SJCRH30 (cell line): ENCODE measurements at regions not wholly inside any gene's neighbourhood (a gene's known extent, or its start where the extent isn't known, plus 50 kb on each side); places are given as distances from the start of the nearest gene placed in this dataset.
A peak's percentile ranks its signal among the peaks of the same experiment; 100 is the strongest.
"Not testable (repeated sequence)": the region's sequence is repeated elsewhere in the genome, so short reads cannot be mapped to it uniquely, and the experiment has no call there.

Source experiments
- DNase-seq, 2 experiments: peaks; one replicate each; pipeline ENCODE4 v3.0.0-alpha.2; 2015 to 2020
- H3K27ac ChIP-seq: fragments of 250-450 bp; sonication (Bioruptor Pico); 2 replicates; pipeline ENCODE4 v1.5.1; 2020; ENCODE audit warnings: mild to moderate bottlenecking, moderate library complexity
- H3K27me3 ChIP-seq: fragments of 250-450 bp; sonication (Bioruptor Pico); 2 replicates; pipeline ENCODE4 v1.5.1; 2020; ENCODE audit warnings: mild to moderate bottlenecking, moderate library complexity
- H3K36me3 ChIP-seq: fragments of 250-450 bp; sonication (Bioruptor Pico); 2 replicates; pipeline ENCODE4 v1.5.1; 2020; ENCODE audit warnings: mild to moderate bottlenecking, moderate library complexity
- H3K4me1 ChIP-seq: fragments of 250-450 bp; sonication (Bioruptor Pico); 2 replicates; pipeline ENCODE4 v1.5.1; 2020; ENCODE audit warnings: mild to moderate bottlenecking, moderate library complexity
- H3K4me3 ChIP-seq: fragments of 250-450 bp; sonication (Bioruptor Pico); 2 replicates; pipeline ENCODE4 v1.5.1; 2020; ENCODE audit warnings: mild to moderate bottlenecking, moderate library complexity
- H3K9me3 ChIP-seq: fragments of 250-450 bp; sonication (Bioruptor Pico); replicated peaks from 2 replicates; pipeline ENCODE4 v1.5.1; 2020; ENCODE audit warnings: mild to moderate bottlenecking, moderate library complexity

DNA sequence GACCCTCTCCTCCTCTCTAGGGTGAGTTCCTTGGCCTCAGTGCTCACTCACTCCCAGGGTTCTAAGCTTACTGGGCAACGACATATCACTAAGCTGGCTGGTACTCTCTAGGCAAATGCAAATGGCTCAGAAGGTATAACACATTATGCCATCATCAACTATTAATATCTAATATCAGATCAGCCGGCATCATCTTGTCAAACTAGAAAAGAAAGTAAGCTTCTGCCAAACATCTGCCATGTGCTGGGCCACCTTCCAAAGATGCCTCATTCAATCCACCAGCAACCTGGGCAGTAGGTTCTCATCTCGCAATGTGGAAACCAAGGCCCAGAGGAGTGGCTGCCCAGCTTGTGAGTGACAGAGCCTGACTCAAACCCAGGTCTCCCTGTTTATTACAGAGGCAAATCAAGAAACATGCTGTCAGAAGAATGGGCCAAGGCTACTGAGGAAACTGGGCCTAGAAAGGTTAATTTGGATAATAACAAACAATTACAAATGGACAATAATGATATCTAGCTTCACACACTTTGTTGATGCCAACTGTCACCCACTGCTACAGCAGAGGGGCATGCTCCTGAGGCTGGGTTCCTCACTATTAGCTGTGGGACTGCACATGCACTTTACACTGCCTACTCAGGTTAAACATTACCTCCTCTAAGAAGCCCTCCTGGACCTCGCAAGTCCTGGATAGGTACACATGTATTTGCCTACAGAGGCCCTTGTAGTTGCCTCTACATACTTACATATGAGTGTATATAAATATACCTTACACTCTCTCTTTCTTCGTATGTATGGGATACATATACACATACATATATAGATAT is 183.3 kb upstream of the JUN start:
- H3K27me3 ChIP-seq, result no peaks in the 10 kb centered on the region
- no peaks in the 10 kb centered on the region for H3K36me3 ChIP-seq
- H3K9me3 ChIP-seq, result peaks cover 10% of the 10 kb centered on the region
- DNase-seq, result no peak
- H3K4me1 ChIP-seq, result peaks cover 8% of the 10 kb centered on the region
- H3K4me3 ChIP-seq, result no peak overlapping the region
- no peak overlapping the region for H3K27ac ChIP-seq

- Histone ChIP-seq H3K27ac (peak overlapping the region; percentile 25), H3K36me3 (no peaks in the 10 kb centered on the region), H3K27me3 (no peaks in the 10 kb centered on the region), H3K9me3 (peaks cover under 1% of the 10 kb centered on the region), H3K4me1 (peaks cover 8% of the 10 kb centered on the region), H3K4me3 (no peak overlapping the region)
- DNase-seq, result peak; percentile 37 to 64
Observed at GRCh38 chr1:58968360-58968952, 184.6 kb upstream of the JUN start.

GRCh38 chr1:58969176-58969575 is 185.3 kb upstream of the JUN start:
- not testable (repeated sequence) for H3K27ac ChIP-seq, DNase-seq, H3K4me3 ChIP-seq, H3K27me3 ChIP-seq, H3K36me3 ChIP-seq, H3K4me1 ChIP-seq, H3K9me3 ChIP-seq

DNA sequence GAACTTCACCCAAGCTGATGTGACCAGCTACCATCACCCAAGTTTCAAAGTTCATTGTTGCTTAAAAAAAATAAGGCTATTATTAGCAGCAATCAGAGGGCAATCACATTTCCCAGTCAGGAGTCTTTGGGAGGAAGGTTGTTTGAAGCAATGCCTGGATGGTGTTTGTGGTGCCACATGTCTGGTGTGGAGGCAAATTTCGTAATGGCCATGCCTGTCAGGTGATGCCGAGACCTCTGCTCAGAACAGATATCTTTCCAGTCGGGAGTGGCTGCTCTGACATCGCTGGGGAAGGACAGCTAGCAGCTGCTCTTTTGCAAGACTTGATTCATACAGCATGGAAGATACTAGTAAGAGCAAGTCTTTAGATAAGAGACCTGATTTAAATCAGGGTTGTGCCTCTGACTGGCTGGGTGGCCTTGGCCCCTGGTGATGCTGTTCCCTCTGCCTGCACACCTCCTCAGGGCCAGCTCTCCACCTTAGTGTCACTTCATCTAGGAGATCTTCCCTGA is 187.8 kb upstream of the JUN start:
- DNase-seq, result no peak
- Histone ChIP-seq H3K4me3 (no peak overlapping the region), H3K36me3 (no peaks in the 10 kb centered on the region), H3K9me3 (no peaks in the 10 kb centered on the region; the same call in 1 of the 2 replicates), H3K4me1 (peaks cover 8% of the 10 kb centered on the region), H3K27ac (no peak overlapping the region), H3K27me3 (no peaks in the 10 kb centered on the region)

GRCh38 chr1:58975888-58976287 is 192.0 kb upstream of the JUN start:
- Histone ChIP-seq H3K36me3 (no peaks in the 10 kb centered on the region), H3K9me3 (no peaks in the 10 kb centered on the region; the same call in 1 of the 2 replicates), H3K27ac (no peak overlapping the region), H3K4me3 (no peak overlapping the region), H3K4me1 (no peaks in the 10 kb centered on the region), H3K27me3 (no peaks in the 10 kb centered on the region)
- no peak for DNase-seq

- Histone ChIP-seq H3K4me1 (no peaks in the 10 kb centered on the region), H3K27ac (no peak overlapping the region)
Observed at GRCh38 chr1:58976294-58976693, 192.4 kb upstream of the JUN start.

GRCh38 chr1:58977598-58977997 is 193.8 kb upstream of the JUN start:
- peaks cover 6% of the 10 kb centered on the region for H3K4me1 ChIP-seq
- no peaks in the 10 kb centered on the region for H3K36me3 ChIP-seq
- DNase-seq, result no peak
- no peaks in the 10 kb centered on the region for H3K27me3 ChIP-seq
- H3K27ac ChIP-seq, result no peak overlapping the region
- no peaks in the 10 kb centered on the region; the same call in 1 of the 2 replicates for H3K9me3 ChIP-seq
- H3K4me3 ChIP-seq, result no peak overlapping the region

More at GRCh38 chr1:58976294-58976693, 192.4 kb upstream of the JUN start:
- Histone ChIP-seq H3K36me3 (no peaks in the 10 kb centered on the region), H3K9me3 (no peaks in the 10 kb centered on the region; the same call in 1 of the 2 replicates), H3K27me3 (no peaks in the 10 kb centered on the region), H3K4me3 (no peak overlapping the region)
- no peak for DNase-seq

- DNase-seq, result no peak
- Histone ChIP-seq H3K27ac (no peak overlapping the region), H3K9me3 (no peaks in the 10 kb centered on the region; the same call in 1 of the 2 replicates), H3K36me3 (no peaks in the 10 kb centered on the region), H3K27me3 (no peaks in the 10 kb centered on the region), H3K4me1 (peaks cover 11% of the 10 kb centered on the region), H3K4me3 (no peak overlapping the region)
Observed at GRCh38 chr1:58978096-58978495, 194.2 kb upstream of the JUN start.

- no peak for DNase-seq
- Histone ChIP-seq H3K36me3 (no peaks in the 10 kb centered on the region), H3K4me1 (peaks cover 20% of the 10 kb centered on the region), H3K9me3 (no peaks in the 10 kb centered on the region; the same call in 1 of the 2 replicates), H3K27me3 (no peaks in the 10 kb centered on the region), H3K4me3 (no peak overlapping the region), H3K27ac (no peak overlapping the region)
Observed at GRCh38 chr1:58979086-58979485, 195.2 kb upstream of the JUN start.

DNA sequence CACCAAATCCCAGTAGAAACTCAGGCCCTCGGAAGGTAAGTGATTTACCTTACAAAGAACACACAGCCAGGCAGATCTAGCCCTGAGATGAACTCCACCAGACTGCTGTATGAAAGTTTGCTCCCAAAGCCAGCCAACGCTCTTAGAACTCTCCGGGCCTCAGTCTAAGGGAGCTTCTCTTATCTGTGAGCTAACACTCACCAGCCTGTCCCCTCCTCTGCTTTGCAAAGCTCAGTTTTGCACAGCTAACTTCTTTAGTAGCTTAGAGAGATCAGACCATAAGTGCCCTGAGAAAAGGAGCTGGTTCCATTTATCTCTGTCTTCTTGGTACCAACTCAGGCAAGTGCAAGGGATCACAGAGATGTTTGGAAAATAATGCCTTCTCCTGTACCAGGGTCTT is 195.8 kb upstream of the JUN start:
- H3K9me3 ChIP-seq, result no peaks in the 10 kb centered on the region; the same call in 1 of the 2 replicates
- no peaks in the 10 kb centered on the region for H3K27me3 ChIP-seq
- no peaks in the 10 kb centered on the region for H3K36me3 ChIP-seq
- no peak for DNase-seq
- H3K4me1 ChIP-seq, result peaks cover 21% of the 10 kb centered on the region
- no peak overlapping the region for H3K27ac ChIP-seq
- H3K4me3 ChIP-seq, result no peak overlapping the region

DNA sequence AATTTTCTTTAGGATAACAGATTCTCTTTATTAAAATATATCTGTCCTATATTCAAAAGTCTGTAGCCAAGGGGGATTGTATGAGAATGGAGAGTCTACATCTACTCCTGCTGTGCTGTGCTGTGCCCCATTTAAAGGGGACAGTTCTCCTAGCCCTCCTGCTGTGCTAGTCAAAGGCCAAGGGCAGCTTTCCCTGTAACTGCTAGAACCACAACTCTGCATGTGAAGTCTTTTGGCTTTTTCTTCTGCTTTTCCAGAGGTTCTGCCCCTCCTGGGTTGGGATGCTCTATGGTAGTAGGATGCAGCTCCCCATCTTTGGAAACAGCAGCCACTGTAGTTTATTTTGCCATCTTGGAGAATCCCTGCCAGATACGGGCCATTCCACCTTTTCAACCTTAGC is 197.5 kb upstream of the JUN start:
- no peaks in the 10 kb centered on the region for H3K27me3 ChIP-seq
- no peaks in the 10 kb centered on the region for H3K36me3 ChIP-seq
- no peaks in the 10 kb centered on the region for H3K9me3 ChIP-seq
- DNase-seq, result no peak
- H3K4me1 ChIP-seq, result peaks cover 21% of the 10 kb centered on the region
- no peak overlapping the region for H3K27ac ChIP-seq
- H3K4me3 ChIP-seq, result no peak overlapping the region

DNA sequence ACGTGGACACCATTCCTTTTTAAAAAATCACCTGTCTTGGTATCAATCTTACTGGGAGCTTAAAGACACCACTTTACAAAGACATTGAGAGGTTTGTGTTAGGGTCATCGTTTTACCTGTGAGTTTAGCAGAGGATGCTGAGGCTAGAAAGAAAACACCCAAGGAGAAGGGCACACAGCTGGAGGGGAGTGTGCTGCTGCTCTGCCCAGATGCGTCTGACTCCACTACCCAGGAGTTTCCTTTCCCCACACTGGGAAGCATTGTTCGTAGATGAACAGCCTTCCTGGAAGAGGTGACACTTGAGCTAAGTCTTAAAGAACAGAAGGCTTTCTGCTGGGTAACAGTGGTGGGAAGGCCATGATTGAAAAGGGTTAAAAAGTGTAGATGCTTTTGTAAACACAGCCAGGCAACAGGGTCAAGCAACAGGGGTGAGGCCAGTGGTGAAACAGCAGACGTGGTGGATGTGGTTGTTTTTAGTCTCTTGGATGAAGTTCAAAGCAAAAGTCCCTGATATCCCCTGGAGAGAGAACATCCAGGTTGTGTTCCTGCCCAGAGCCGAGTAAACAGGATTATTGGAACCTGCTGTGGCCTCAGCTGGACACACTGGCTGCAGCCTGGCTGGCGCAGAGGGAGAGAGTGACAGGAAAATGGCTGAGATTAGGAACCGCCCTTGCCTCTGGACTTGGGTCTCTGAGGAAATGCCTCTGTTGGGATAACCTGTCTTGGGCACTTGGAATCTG is 198.6 kb upstream of the JUN start:
- peak; percentile 50 to 69 for DNase-seq
- H3K9me3 ChIP-seq, result no peaks in the 10 kb centered on the region
- H3K4me1 ChIP-seq, result peaks cover 21% of the 10 kb centered on the region
- H3K36me3 ChIP-seq, result no peaks in the 10 kb centered on the region
- peak overlapping the region; percentile 2; the same call in 1 of the 2 replicates for H3K4me3 ChIP-seq
- H3K27me3 ChIP-seq, result no peaks in the 10 kb centered on the region
- peak overlapping the region; percentile 37 for H3K27ac ChIP-seq

DNA sequence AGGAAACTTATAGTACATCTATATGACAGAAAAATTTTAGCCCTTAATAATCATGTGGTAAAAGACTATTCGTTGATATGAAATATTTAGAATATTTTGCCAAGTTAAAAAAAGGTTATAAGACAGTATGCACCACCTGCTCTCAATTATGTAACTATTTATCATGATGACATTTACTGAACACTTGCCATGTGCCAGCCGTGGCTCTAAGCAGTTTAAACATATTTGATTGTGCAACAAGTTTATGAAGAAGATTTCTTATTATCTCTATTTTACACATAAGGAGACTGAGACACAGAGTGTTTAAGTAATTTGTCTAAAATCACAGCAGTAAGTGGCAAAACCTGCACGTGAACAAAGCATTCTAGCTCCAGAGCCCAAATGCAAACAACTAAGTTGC is 199.3 kb upstream of the JUN start:
- peak overlapping the region; percentile 37 for H3K27ac ChIP-seq

GRCh38 chr1:58983633-58984245 is 199.9 kb upstream of the JUN start:
- Histone ChIP-seq H3K4me3 (no peak overlapping the region), H3K36me3 (no peaks in the 10 kb centered on the region), H3K9me3 (no peaks in the 10 kb centered on the region), H3K4me1 (peaks cover 21% of the 10 kb centered on the region), H3K27me3 (no peaks in the 10 kb centered on the region), H3K27ac (peak overlapping the region; percentile 37)
- peak in 1 of 2 experiments; percentile 34 for DNase-seq

More for the DNA sequence above, 199.3 kb upstream of the JUN start:
- no peaks in the 10 kb centered on the region for H3K27me3 ChIP-seq
- H3K36me3 ChIP-seq, result no peaks in the 10 kb centered on the region
- DNase-seq, result peak in 1 of 2 experiments; percentile 51
- peak overlapping the region; percentile 2; the same call in 1 of the 2 replicates for H3K4me3 ChIP-seq
- peaks cover 21% of the 10 kb centered on the region for H3K4me1 ChIP-seq
- no peaks in the 10 kb centered on the region for H3K9me3 ChIP-seq
